Uterus (tissue), 2 donors: ENCODE measurements at regions not wholly inside any gene's neighbourhood (a gene's known extent, or its start where the extent isn't known, plus 50 kb on each side); places are given as distances from the start of the nearest gene placed in this dataset.

Source experiments
- POLR2A ChIP-seq, 2 donors: fragments of 450-650 bp; IDR thresholded peaks; one replicate each; pipeline ENCODE4 v1.6.1; 2016; ENCODE audit warnings: antibody characterized with exemption in 2 of 2, mild to moderate bottlenecking in 1 of 2, moderate library complexity in 1 of 2
- TF ChIP-seq, protein P1 (sequence below), 4 experiments: fragments of 200-600 bp in 2 of 4; fragments of 450-650 bp in 2 of 4; sonication (generic) in 2 of 4; IDR thresholded peaks; one replicate each; pipeline ENCODE4 v1.5.1; 2016 to 2019; ENCODE audit warnings: antibody characterized with exemption in 4 of 4, mild to moderate bottlenecking in 2 of 4, moderate library complexity in 1 of 4

DNA sequence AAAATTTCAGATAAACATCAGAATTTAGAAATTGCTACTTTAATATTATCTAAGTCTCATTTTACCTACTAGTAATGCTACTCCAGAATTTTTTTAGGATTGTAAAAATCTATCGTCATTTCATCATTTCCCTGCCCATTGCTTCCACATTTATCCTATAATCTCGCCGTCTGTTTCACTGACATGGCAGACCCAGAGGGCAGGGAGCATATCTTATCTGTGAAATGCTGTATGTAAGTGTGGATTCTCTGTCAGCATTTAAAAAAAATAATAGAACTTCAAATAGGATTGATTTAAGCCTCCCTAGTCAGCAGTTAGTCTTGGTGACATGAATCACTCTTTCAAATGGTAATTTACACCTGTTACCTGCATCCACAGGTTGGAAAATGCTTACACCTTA lies 314.4 kb downstream of the PCDH7 start:
- TF ChIP-seq POLR2A (IDR thresholded peaks at IDR 0.05), result no peak
- TF ChIP-seq, protein P1, sequence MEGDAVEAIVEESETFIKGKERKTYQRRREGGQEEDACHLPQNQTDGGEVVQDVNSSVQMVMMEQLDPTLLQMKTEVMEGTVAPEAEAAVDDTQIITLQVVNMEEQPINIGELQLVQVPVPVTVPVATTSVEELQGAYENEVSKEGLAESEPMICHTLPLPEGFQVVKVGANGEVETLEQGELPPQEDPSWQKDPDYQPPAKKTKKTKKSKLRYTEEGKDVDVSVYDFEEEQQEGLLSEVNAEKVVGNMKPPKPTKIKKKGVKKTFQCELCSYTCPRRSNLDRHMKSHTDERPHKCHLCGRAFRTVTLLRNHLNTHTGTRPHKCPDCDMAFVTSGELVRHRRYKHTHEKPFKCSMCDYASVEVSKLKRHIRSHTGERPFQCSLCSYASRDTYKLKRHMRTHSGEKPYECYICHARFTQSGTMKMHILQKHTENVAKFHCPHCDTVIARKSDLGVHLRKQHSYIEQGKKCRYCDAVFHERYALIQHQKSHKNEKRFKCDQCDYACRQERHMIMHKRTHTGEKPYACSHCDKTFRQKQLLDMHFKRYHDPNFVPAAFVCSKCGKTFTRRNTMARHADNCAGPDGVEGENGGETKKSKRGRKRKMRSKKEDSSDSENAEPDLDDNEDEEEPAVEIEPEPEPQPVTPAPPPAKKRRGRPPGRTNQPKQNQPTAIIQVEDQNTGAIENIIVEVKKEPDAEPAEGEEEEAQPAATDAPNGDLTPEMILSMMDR (IDR thresholded peaks at IDR 0.05), result no peak
